ENCODE measurements at regions not wholly inside any gene's neighbourhood (a gene's known extent, or its start where the extent isn't known, plus 50 kb on each side); places are given as distances from the start of the nearest gene placed in this dataset.

- TF ChIP-seq EP300 (IDR thresholded peaks at IDR 0.05; ENCODE audit: borderline replicate concordance) (no peak), NFIC (IDR thresholded peaks at IDR 0.05) (no peak), TAF1 (IDR thresholded peaks at IDR 0.05; ENCODE audit: low read depth) (no peak), TCF12 (IDR thresholded peaks at IDR 0.05; ENCODE audit: low read depth) (no peak), REST (IDR thresholded peaks at IDR 0.05; ENCODE audit: low read depth) (no peak), FOXM1 (IDR thresholded peaks at IDR 0.05; ENCODE audit: borderline replicate concordance, low read depth) (no peak), CREB1 (IDR thresholded peaks at IDR 0.05; ENCODE audit: low read depth) (no peak), YY1 (IDR thresholded peaks at IDR 0.05; ENCODE audit: low read depth) (no peak), MAX (IDR thresholded peaks at IDR 0.05) (no peak), RAD21 (IDR thresholded peaks at IDR 0.05; ENCODE audit: low read depth) (no peak), TEAD4 (IDR thresholded peaks at IDR 0.05) (no peak), USF1 (IDR thresholded peaks at IDR 0.05) (no peak), CEBPB (IDR thresholded peaks at IDR 0.05) (no peak), ZBTB7A (IDR thresholded peaks at IDR 0.05; ENCODE audit: low read depth) (no peak)
Measured at GRCh38 chr15:79769069-79769481, 127.7 kb downstream of the MTHFS start.

Data from Ishikawa (cell line).